Karpas-422 (cell line): ENCODE measurements at regions not wholly inside any gene's neighbourhood (a gene's known extent, or its start where the extent isn't known, plus 50 kb on each side); places are given as distances from the start of the nearest gene placed in this dataset.

Experiments
- DNase-seq: peaks from one replicate; pipeline ENCODE4 v3.0.0-alpha.2; 2015
- H2AFZ ChIP-seq: fragments of 200-600 bp; sonication (generic); 2 replicates; pipeline ENCODE4 v1.6.1; 2014; ENCODE audit warnings: antibody characterized with exemption, low read length, mixed read lengths
- H3K27ac ChIP-seq: fragments of 200-600 bp; sonication (generic); 2 replicates; pipeline ENCODE4 v1.5.1; 2014; ENCODE audit warnings: mild to moderate bottlenecking, low read length, moderate library complexity
- H3K27me3 ChIP-seq: fragments of 200-600 bp; sonication (generic); 2 replicates; pipeline ENCODE4 v1.6.1; 2014; ENCODE audit warnings: low read length, mixed read lengths
- H3K36me3 ChIP-seq: fragments of 200-600 bp; sonication (generic); 2 replicates; pipeline ENCODE4 v1.6.1; 2014; ENCODE audit warnings: low read length, mixed read lengths; ENCODE audit not compliant: insufficient read depth
- H3K4me1 ChIP-seq: fragments of 200-600 bp; sonication (generic); 2 replicates; pipeline ENCODE4 v1.6.1; 2014; ENCODE audit warnings: mild to moderate bottlenecking, low read length, mixed read lengths
- H3K4me2 ChIP-seq: fragments of 200-600 bp; sonication (generic); 2 replicates; pipeline ENCODE4 v1.6.1; 2014; ENCODE audit warnings: low read length, low read depth, mild to moderate bottlenecking; ENCODE audit not compliant: poor library complexity, severe bottlenecking
- H3K4me3 ChIP-seq: fragments of 200-600 bp; sonication (generic); 2 replicates; pipeline ENCODE4 v1.5.1; 2014; ENCODE audit warnings: mild to moderate bottlenecking, antibody characterized with exemption, low read length, mixed read lengths
- H3K79me2 ChIP-seq: fragments of 200-600 bp; sonication (generic); 2 replicates; pipeline ENCODE4 v1.6.1; 2014; ENCODE audit warnings: mild to moderate bottlenecking, low read length, mixed read lengths
- H3K9ac ChIP-seq: fragments of 200-600 bp; sonication (generic); 2 replicates; pipeline ENCODE4 v1.6.0; 2014; ENCODE audit warnings: low read length
- H3K9me2 ChIP-seq: fragments of 200-600 bp; sonication (generic), shearing (Covaris generic); replicated peaks from 2 replicates; pipeline ENCODE4 v1.6.0; 2014; ENCODE audit warnings: mild to moderate bottlenecking, low read length, moderate library complexity; ENCODE audit not compliant: insufficient read depth
- H3K9me3 ChIP-seq: fragments of 300-700, 200-600 bp; sonication (generic); 2 replicates; pipeline ENCODE4 v1.6.1; 2014; ENCODE audit warnings: low read length, mixed read lengths
- H4K20me1 ChIP-seq: fragments of 200-600 bp; sonication (generic); 2 replicates; pipeline ENCODE4 v1.6.1; 2014; ENCODE audit warnings: mild to moderate bottlenecking, antibody characterized with exemption, low read length, low read depth; ENCODE audit not compliant: insufficient read depth

DNA sequence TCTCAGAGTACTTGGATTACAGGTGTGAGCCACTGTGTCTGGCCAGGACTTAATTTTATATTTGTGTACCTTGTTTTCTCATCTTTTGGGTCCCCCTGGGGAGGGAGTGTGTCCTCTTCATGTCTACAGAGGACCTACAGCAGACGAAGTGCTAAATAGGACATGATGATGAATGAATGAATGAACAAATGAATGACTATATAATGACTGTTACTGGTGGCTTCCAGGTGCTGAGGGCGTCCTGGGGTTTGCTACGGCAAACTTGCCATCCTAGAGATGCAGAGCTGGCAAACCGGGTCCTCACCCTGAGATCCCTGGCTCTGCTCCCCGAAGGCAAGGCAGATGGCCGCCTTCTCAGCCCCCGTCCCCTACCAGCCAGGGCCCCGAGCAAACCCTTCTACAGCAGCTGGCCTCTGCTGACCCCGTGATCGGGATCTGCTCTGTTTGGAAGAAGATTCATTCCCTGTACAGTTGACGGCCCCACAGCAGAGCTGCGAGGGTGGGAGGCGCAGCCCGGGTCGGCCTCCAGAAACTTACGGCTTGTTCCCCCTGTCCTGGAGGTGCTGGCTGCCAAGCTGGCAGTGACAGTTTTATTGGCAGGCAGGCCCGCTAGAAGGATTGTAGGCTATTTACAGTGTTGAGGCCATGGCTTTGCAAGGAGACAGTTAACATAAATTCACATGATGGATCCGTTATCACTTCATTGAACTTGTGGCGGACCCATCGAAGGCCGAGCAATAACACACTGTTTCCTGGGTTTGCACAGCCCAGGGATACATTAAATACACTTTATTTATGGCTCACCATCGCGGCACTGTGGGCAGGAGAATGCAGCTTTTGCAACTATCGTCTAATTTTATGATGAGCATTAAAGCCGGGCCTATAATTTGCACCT is 197.7 kb upstream of the GSE1 start:
- no peaks in the 10 kb centered on the region for H3K4me1 ChIP-seq
- no peaks in the 10 kb centered on the region for H3K9me2 ChIP-seq
- no peak overlapping the region for H3K4me2 ChIP-seq
- no peak overlapping the region for H2AFZ ChIP-seq
- no peaks in the 10 kb centered on the region for H3K36me3 ChIP-seq
- no peaks in the 10 kb centered on the region for H3K9me3 ChIP-seq
- no peak for DNase-seq
- H3K27ac ChIP-seq = no peak overlapping the region
- no peak overlapping the region for H3K9ac ChIP-seq
- H4K20me1 ChIP-seq = no peaks in the 10 kb centered on the region
- no peaks in the 10 kb centered on the region for H3K79me2 ChIP-seq
- no peaks in the 10 kb centered on the region for H3K27me3 ChIP-seq
- H3K4me3 ChIP-seq = no peak overlapping the region

- Histone ChIP-seq H3K4me1 (no peaks in the 10 kb centered on the region), H3K9ac (no peak overlapping the region), H3K36me3 (no peaks in the 10 kb centered on the region), H3K9me3 (no peaks in the 10 kb centered on the region), H2AFZ (peak overlapping the region; percentile 67; the same call in 1 of the 2 replicates), H3K4me3 (no peak overlapping the region), H3K4me2 (no peak overlapping the region), H3K27ac (no peak overlapping the region), H4K20me1 (no peaks in the 10 kb centered on the region), H3K9me2 (no peaks in the 10 kb centered on the region), H3K79me2 (no peaks in the 10 kb centered on the region), H3K27me3 (no peaks in the 10 kb centered on the region)
- DNase-seq = peak; percentile 93
These were observed 196.7 kb upstream of the GSE1 start for GRCh38 chr16:85416228-85417109.

DNA sequence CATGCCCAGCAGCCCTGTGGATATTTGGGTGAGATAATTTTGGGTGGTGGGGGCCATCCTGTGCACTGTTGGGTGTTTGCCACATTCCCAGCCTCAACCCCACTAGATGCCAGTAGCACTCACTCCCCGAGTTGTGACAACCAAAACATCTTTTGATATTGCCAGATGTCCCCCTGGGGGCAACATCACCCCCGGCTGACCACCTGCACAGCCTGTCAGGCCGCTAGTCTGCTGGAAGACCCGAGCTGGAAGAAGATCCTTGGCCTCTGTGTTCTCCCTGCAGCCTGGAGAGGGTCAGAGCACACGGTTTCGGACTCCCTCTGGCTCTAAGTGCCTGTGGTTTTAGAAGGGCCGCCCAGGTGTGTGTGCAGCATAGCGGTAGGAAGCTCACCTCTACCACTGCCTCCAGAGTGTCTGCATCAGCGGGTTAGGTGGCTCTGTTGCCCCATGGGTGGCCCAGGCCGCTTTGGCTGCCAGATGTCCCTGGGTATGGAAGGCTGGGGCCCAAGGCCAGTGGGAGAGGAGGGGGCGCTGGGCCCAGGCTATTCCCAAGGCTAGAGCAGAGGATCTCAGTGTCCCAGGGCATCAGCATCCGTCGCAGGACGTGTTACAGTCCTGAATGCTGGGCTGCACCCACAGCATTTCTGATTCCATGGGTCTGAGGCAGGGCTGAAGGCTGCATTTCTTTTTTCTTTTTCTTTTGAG is 195.8 kb upstream of the GSE1 start:
- Histone ChIP-seq H3K9ac (no peak overlapping the region), H3K36me3 (no peaks in the 10 kb centered on the region), H3K27me3 (no peaks in the 10 kb centered on the region), H2AFZ (no peak overlapping the region), H3K79me2 (no peaks in the 10 kb centered on the region), H4K20me1 (no peaks in the 10 kb centered on the region), H3K27ac (no peak overlapping the region), H3K4me2 (no peak overlapping the region), H3K9me2 (no peaks in the 10 kb centered on the region), H3K9me3 (no peaks in the 10 kb centered on the region), H3K4me3 (no peak overlapping the region), H3K4me1 (no peaks in the 10 kb centered on the region)
- no peak for DNase-seq

DNA sequence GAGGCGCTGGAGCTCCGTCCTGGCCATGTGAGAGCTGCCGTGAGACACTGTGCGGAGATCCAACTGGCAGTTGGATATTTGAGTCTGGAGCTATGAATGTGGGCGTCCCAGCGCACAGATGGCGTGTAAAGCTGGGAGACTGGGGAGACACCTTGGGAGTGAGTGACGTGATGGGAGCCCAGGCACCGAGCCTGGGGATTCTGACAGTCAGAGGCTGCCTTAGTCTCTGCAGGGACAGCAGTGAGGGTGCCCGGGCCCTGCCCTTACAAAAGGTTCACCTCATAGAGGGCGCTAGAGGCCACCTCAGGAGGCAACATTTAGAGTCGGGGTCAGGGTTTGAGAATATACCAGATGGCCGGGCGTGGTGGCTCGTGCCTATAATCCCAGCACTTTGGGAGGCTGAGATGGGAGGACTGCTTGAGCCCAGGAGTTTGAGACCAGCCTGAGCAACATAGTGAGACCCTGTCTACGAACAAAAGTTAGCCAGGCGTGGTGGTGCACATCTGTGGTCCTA is 194.1 kb upstream of the GSE1 start:
- Histone ChIP-seq H3K4me2 (no peak overlapping the region), H3K27me3 (no peaks in the 10 kb centered on the region), H3K27ac (no peak overlapping the region), H4K20me1 (no peaks in the 10 kb centered on the region), H3K36me3 (no peaks in the 10 kb centered on the region), H3K9ac (no peak overlapping the region), H3K79me2 (no peaks in the 10 kb centered on the region), H3K4me3 (no peak overlapping the region), H3K9me3 (no peaks in the 10 kb centered on the region), H2AFZ (no peak overlapping the region), H3K4me1 (no peaks in the 10 kb centered on the region), H3K9me2 (no peaks in the 10 kb centered on the region)
- no peak for DNase-seq

DNA sequence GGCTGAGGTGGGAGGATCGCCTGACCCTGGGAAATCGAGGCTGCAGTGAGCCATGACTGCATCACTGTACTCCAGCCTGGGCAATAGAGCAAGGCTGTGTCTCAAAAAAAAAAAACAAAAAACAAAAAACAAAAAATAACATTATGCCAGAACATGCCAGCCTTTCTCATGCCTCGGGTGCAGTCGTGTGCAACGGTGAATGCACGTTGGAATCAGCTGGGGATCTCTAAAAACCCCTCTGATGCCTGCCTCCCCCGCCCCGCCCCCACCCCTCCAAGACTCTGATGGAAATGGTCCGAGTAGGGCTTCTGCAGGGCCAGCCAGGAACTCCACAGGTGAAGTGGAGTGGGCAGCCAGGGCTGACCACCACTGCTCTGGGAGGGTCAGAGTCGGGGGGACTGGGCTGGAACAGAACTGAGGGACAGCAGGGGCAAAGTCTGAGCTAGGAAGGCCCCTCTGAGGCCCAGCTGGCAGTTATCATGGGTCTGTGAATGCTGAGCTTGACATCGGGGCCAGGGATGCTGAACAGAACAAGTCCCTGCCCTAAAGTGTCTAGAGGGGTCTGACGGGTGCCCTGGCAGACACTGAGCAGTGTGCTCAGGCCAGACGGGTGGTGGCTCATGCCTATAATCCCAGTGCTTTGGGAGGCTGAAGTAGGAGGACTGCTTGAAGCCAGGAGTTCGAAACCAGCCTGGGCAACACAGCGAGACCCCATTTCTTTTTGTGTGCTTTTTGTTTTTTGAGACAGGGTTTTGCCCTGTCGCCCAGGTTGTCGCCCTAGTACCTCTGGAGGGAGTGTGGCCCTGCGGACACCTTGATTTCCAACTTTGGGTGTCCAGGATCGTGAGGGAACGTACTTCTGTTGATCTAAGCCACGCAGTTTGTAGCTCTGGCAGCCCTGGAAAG is 193.4 kb upstream of the GSE1 start:
- H3K4me2 ChIP-seq = no peak overlapping the region
- no peaks in the 10 kb centered on the region for H3K9me2 ChIP-seq
- no peak overlapping the region for H3K27ac ChIP-seq
- no peak overlapping the region for H3K4me3 ChIP-seq
- no peak overlapping the region for H2AFZ ChIP-seq
- DNase-seq = no peak
- no peaks in the 10 kb centered on the region for H3K9me3 ChIP-seq
- H3K9ac ChIP-seq = no peak overlapping the region
- no peaks in the 10 kb centered on the region for H3K4me1 ChIP-seq
- no peaks in the 10 kb centered on the region for H4K20me1 ChIP-seq
- H3K36me3 ChIP-seq = no peaks in the 10 kb centered on the region
- no peaks in the 10 kb centered on the region for H3K79me2 ChIP-seq
- H3K27me3 ChIP-seq = no peaks in the 10 kb centered on the region

DNA sequence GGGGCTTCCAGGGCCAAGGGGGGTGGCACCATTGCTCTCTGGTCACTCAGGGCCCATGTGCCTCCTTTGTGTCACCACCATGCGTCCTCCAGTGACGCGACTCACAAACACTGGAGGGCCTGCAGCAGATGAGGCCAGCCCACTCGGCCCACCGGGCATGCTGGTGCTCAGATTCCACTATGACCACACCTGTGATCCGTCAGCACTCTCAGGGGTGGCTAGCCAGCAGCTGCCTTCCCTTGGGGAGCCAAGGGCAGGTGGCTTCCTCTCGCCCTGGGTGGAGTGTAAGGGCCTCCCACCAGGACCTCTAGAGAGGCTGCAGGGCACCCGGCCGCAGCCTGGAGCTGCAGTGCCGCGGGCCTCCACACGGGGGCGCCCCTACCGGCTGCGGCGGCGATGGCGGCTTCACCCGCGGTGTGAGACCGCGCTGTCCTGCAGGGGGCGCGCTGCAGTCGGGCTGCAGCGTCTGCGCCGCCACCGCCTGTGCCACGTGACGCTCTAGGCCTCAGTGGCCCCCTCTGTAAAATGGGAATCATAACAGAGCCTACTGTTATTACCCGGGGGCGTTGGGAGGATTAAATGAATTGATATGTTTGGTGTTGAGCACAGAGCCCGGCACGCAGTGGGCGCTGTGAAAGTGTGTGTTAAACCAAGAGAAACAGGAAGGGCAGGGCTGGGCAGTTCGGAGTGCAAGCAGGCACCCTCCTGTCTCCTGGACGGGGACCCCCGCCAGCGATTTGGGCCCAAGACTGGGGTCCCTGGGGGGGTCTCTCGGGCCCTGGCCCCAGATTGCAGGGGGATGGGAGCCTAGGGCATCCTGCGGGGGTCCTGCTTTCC is 192.4 kb upstream of the GSE1 start:
- no peak overlapping the region for H2AFZ ChIP-seq
- H3K9ac ChIP-seq = no peak overlapping the region
- no peaks in the 10 kb centered on the region for H3K9me2 ChIP-seq
- no peaks in the 10 kb centered on the region for H4K20me1 ChIP-seq
- H3K4me3 ChIP-seq = no peak overlapping the region
- peak; percentile 90 for DNase-seq
- H3K36me3 ChIP-seq = no peaks in the 10 kb centered on the region
- H3K9me3 ChIP-seq = no peaks in the 10 kb centered on the region
- no peaks in the 10 kb centered on the region for H3K79me2 ChIP-seq
- no peaks in the 10 kb centered on the region for H3K27me3 ChIP-seq
- H3K4me2 ChIP-seq = no peak overlapping the region
- no peaks in the 10 kb centered on the region for H3K4me1 ChIP-seq
- no peak overlapping the region for H3K27ac ChIP-seq
